WTC11 (cell line): ENCODE measurements at regions not wholly inside any gene's neighbourhood (a gene's known extent, or its start where the extent isn't known, plus 50 kb on each side); places are given as distances from the start of the nearest gene placed in this dataset.

Experiments used
- ATAC-seq: fragments of 200-7000 bp; cut with Tn5 transposase; 2 replicates; pipeline ENCODE4 v1.10.0; 2021; ENCODE audit warnings: mild to moderate bottlenecking, moderate library complexity
- CTCF ChIA-PET: fragments of 300-600 bp; sonication (Branson Sonifier 250); formaldehyde crosslinking; loops from one replicate; lab custom pipeline; 2021; ENCODE audit warnings: antibody characterized with exemption; lab: Charles Lee
- POLR2A ChIA-PET: fragments of 350-600 bp; sonication (Branson Sonifier 250); formaldehyde crosslinking; loops from one replicate; lab custom pipeline; 2021; ENCODE audit warnings: antibody characterized with exemption; lab: Charles Lee
- DNase-seq: peaks from one replicate; pipeline ENCODE4 v3.0.0; 2021; ENCODE audit warnings: low spot score
- H3K27ac Mint-ChIP-seq: 2 replicates; pipeline ENCODE4 v1.8.0; 2021; ENCODE audit warnings: mixed read lengths
- H3K27me3 Mint-ChIP-seq: 2 replicates; pipeline ENCODE4 v1.8.0; 2021; ENCODE audit warnings: low read depth, mild to moderate bottlenecking, moderate library complexity, mixed read lengths
- H3K36me3 Mint-ChIP-seq: 2 replicates; pipeline ENCODE4 v1.8.0; 2021; ENCODE audit warnings: mixed read lengths
- H3K4me1 Mint-ChIP-seq: 2 replicates; pipeline ENCODE4 v1.8.0; 2022; ENCODE audit warnings: mixed read lengths
- H3K4me3 Mint-ChIP-seq: 2 replicates; pipeline ENCODE4 v1.8.0; 2021; ENCODE audit warnings: mild to moderate bottlenecking, moderate library complexity, mixed read lengths
- H3K9me3 Mint-ChIP-seq: 2 replicates; pipeline ENCODE4 v1.8.0; 2021; ENCODE audit warnings: mixed read lengths
- ARID4B ChIP-seq: sonication (generic); formaldehyde crosslinking; IDR thresholded peaks from 2 replicates; pipeline ENCODE4 v1.8.0; 2023; ENCODE audit warnings: missing genetic modification reagents, mild to moderate bottlenecking, borderline replicate concordance
- ATF3 ChIP-seq: sonication (generic); formaldehyde crosslinking; conservative IDR thresholded peaks from 2 replicates; pipeline ENCODE4 v1.8.1; 2022; ENCODE audit warnings: mild to moderate bottlenecking, missing genetic modification reagents
- CBFB ChIP-seq: sonication (generic); formaldehyde crosslinking; IDR thresholded peaks from 2 replicates; pipeline ENCODE4 v1.8.1; 2022; ENCODE audit warnings: mild to moderate bottlenecking, low read depth, missing genetic modification reagents
- CREM ChIP-seq: sonication (generic); formaldehyde crosslinking; IDR thresholded peaks from 2 replicates; pipeline ENCODE4 v1.8.1; 2022; ENCODE audit warnings: mild to moderate bottlenecking, missing genetic modification reagents, moderate library complexity
- E2F5 ChIP-seq: sonication (generic); formaldehyde crosslinking; IDR thresholded peaks from 2 replicates; pipeline ENCODE4 v1.8.1; 2022; ENCODE audit warnings: mild to moderate bottlenecking, moderate library complexity, missing genetic modification reagents
- EMX1 ChIP-seq: fragments of 250-450 bp; sonication (Bioruptor Pico); IDR thresholded peaks from 2 replicates; pipeline ENCODE4 v1.8.0; 2021; ENCODE audit warnings: mild to moderate bottlenecking
- ESRRA ChIP-seq: sonication (generic); formaldehyde crosslinking; IDR thresholded peaks from 2 replicates; pipeline ENCODE4 v1.8.1; 2022; ENCODE audit warnings: mild to moderate bottlenecking, missing genetic modification reagents, borderline replicate concordance
- FOXJ3 ChIP-seq: sonication (generic); formaldehyde crosslinking; IDR thresholded peaks from 2 replicates; pipeline ENCODE4 v1.9.0; 2021; ENCODE audit warnings: missing genetic modification reagents, mild to moderate bottlenecking, borderline replicate concordance
- FOXP4 ChIP-seq: sonication (generic); formaldehyde crosslinking; IDR thresholded peaks from 2 replicates; pipeline ENCODE4 v1.8.0; 2022; ENCODE audit warnings: mild to moderate bottlenecking, missing genetic modification reagents
- JUN ChIP-seq: sonication (generic); formaldehyde crosslinking; IDR thresholded peaks from 2 replicates; pipeline ENCODE4 v1.8.0; 2023; ENCODE audit warnings: mild to moderate bottlenecking, missing genetic modification reagents
- NFATC4 ChIP-seq: fragments of 250-450 bp; sonication (Bioruptor Pico); IDR thresholded peaks from 2 replicates; pipeline ENCODE4 v1.9.0; 2021; ENCODE audit warnings: mild to moderate bottlenecking
- PRDM15 ChIP-seq: sonication (generic); formaldehyde crosslinking; IDR thresholded peaks from 2 replicates; pipeline ENCODE4 v1.8.0; 2022; ENCODE audit warnings: missing genetic modification reagents
- PREB ChIP-seq: sonication (generic); formaldehyde crosslinking; IDR thresholded peaks from 2 replicates; pipeline ENCODE4 v1.8.1; 2022; ENCODE audit warnings: mild to moderate bottlenecking, missing genetic modification reagents, moderate library complexity, borderline replicate concordance
- SOX15 ChIP-seq: fragments of 250-450 bp; sonication (Bioruptor Pico); IDR thresholded peaks from 2 replicates; pipeline ENCODE4 v1.9.0; 2021; ENCODE audit warnings: mild to moderate bottlenecking
- TP53 ChIP-seq: sonication (generic); formaldehyde crosslinking; IDR thresholded peaks from 2 replicates; pipeline ENCODE4 v1.8.1; 2023; ENCODE audit warnings: mild to moderate bottlenecking, missing genetic modification reagents
- ZNF232 ChIP-seq: sonication (generic); formaldehyde crosslinking; IDR thresholded peaks from 2 replicates; pipeline ENCODE4 v1.8.0; 2022; ENCODE audit warnings: mild to moderate bottlenecking, missing genetic modification reagents
- ZNF317 ChIP-seq: sonication (generic); formaldehyde crosslinking; IDR thresholded peaks from 2 replicates; pipeline ENCODE4 v1.8.1; 2023; ENCODE audit warnings: low read depth, mild to moderate bottlenecking, moderate library complexity, missing genetic modification reagents, borderline replicate concordance
- ZNF423 ChIP-seq: fragments of 250-450 bp; sonication (Bioruptor Pico); IDR thresholded peaks from 2 replicates; pipeline ENCODE4 v2.1.2; 2022; ENCODE audit warnings: mild to moderate bottlenecking, moderate library complexity

GRCh38 chr12:38385486-38385885 is 68.9 kb downstream of the ALG10B start:
- H3K4me3 Mint-ChIP-seq, result no peak overlapping the region; the same call in 1 of the 2 replicates
- peak overlapping the region; percentile 19; the same call in 1 of the 2 replicates for H3K27ac Mint-ChIP-seq
- H3K27me3 Mint-ChIP-seq, result no peaks in the 10 kb centered on the region; the same call in none of the 2 replicates
- no peak for DNase-seq
- POLR2A ChIA-PET, result no interaction called here
- H3K36me3 Mint-ChIP-seq, result peaks cover 31% of the 10 kb centered on the region
- ATAC-seq, result peak; percentile 38
- H3K9me3 Mint-ChIP-seq, result peaks cover 31% of the 10 kb centered on the region
- H3K4me1 Mint-ChIP-seq, result peaks cover 22% of the 10 kb centered on the region
- TF ChIP-seq PREB (CRISPR knock-in tag) (no peak), CBFB (CRISPR knock-in tag) (no peak), E2F5 (no peak), CREM (CRISPR knock-in tag) (no peak), FOXJ3 (CRISPR knock-in tag) (no peak), JUN (CRISPR knock-in tag) (no peak), NFATC4 (CRISPR knock-in tag) (no peak), TP53 (CRISPR knock-in tag) (no peak), PRDM15 (CRISPR knock-in tag) (no peak), ESRRA (CRISPR knock-in tag) (no peak), SOX15 (no peak), ZNF317 (CRISPR knock-in tag) (no peak)
- TF ChIP-seq, all 79 proteins: peak for 0
- CTCF ChIA-PET, result interaction anchor here (0.6 to 1.8 kb wide), 6 partner anchors 16 to 871 kb away, joined by 3 to 5 read pairs (median 3); no protein-coding TSS in a partner anchor

- Mint-ChIP-seq H3K9me3 (peaks cover 31% of the 10 kb centered on the region), H3K27ac (no peak overlapping the region), H3K36me3 (peaks cover 29% of the 10 kb centered on the region), H3K4me1 (peaks cover 22% of the 10 kb centered on the region), H3K4me3 (no peak overlapping the region), H3K27me3 (no peaks in the 10 kb centered on the region; the same call in none of the 2 replicates)
- ATAC-seq (no peak), DNase-seq (no peak)
- POLR2A ChIA-PET, result no interaction called here
- CTCF ChIA-PET, result no interaction called here
- TF ChIP-seq ZNF232 (CRISPR knock-in tag), result no peak
- TF ChIP-seq ATF3 (CRISPR knock-in tag), result no peak
- no peak for TF ChIP-seq ARID4B (CRISPR knock-in tag)
- TF ChIP-seq FOXP4 (CRISPR knock-in tag), result no peak
- TF ChIP-seq EMX1 (CRISPR knock-in tag), result no peak
- no peak for TF ChIP-seq ZNF423 (CRISPR knock-in tag)
These were observed 69.8 kb downstream of the ALG10B start for GRCh38 chr12:38386205-38386985.
